Left renal cortex interstitium (tissue), 4 donors: ENCODE measurements at regions not wholly inside any gene's neighbourhood (a gene's known extent, or its start where the extent isn't known, plus 50 kb on each side); places are given as distances from the start of the nearest gene placed in this dataset.

Experiments used
- DNase-seq, 4 donors: peaks; one replicate each; pipeline ENCODE4 v3.0.0-alpha.2; 2013; ENCODE audit warnings: low read depth in 4 of 4, low spot score in 2 of 4, missing footprints in 1 of 4

DNA sequence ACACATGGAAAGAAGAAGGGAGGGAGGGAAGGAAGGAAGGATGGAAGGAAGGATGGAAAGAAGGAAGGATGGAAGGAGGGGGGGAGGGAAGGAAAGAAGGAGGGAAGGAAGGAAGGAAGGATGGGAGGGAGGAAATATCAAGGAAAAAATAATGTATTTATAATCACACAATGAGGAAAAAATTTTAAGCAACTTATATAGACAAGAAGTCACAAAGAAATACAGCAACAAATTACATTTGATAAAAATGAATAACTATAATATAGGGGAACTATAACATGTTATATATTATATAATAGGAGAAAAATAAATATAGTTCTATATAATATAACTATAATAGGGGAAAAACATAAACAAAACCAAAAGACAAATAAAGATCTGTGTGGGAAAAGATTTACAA is 441.8 kb downstream of the LRATD1 start:
- DNase-seq = no peak

DNA sequence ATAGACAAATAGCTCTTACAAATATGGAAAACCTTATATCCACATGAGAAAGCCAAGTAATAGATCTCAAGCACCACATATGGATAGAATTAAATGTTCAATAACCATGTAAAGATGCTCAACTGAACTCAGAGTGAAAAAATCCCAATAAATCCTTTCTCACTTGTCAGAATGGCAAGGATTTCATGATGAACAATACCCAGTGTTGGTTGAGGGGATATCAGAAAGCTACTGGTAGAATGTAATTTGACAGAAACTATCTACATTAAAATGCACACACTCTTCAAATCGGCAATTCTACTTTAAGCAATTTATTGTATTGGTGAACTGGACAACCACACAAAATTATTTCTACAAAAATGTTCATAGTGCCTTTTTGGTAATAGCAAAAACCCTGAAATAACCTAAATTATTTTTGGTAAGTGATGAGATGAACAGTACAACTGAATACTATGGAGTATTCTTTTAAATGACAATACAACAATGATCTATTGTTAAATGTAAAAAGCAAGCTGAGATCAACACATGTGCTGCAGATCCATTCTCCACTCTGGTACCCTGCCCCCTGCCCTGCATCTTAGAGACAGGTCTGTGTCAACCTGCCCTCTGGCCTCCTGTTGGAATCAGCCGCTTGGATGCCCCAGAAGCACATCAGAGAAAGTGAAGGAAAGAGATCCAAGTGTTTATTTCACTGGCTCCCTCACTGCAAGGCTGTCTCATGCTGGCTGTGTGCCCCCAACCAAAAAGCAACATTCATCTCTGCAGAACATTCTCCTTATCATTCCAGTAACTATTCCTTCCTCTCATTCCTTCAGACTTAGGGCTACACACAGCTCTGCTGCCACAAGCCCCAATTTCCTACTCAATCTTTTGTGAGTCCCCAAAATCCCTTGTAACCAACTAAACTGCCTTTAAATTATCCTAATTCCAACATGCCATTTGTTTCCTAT is 442.5 kb downstream of the LRATD1 start:
- no peak for DNase-seq

DNA sequence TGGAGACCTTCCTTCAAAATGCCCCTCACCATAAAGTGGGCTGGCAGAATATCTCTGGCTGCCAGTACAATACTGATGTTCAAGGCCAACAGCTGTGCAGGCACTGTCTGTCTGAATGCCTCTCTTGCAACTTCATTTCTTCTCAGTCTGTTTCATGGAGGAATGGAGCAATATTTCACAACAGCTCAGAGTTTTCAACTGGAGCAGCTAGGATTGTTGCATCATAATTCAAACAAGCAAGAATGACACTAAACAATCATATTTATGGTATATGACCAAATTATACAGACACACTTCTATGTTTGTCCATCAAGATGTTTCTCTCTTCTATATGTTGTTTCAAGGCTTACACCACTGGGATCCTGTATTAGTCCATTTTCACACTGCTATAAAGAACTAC is 444.2 kb downstream of the LRATD1 start:
- no peak for DNase-seq

DNA sequence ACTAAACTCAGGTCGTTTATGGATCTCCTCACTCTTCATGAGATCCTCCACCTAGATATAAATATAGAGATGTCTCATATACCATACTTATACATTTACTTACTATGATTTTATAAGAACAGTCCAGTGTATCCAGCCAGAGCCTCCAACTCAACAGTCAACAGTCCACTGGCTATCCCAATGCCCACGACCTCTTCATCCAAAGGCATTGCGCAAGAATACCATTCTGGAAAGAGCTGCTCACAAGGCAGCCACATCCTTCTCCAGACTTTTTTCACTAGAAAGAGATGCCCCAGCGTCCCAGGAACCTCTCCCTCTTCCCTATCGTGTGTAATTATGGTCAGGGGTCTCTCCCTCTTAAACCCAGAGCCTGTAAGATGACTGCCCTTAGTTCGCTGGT is 448.8 kb downstream of the LRATD1 start:
- no peak for DNase-seq

DNA sequence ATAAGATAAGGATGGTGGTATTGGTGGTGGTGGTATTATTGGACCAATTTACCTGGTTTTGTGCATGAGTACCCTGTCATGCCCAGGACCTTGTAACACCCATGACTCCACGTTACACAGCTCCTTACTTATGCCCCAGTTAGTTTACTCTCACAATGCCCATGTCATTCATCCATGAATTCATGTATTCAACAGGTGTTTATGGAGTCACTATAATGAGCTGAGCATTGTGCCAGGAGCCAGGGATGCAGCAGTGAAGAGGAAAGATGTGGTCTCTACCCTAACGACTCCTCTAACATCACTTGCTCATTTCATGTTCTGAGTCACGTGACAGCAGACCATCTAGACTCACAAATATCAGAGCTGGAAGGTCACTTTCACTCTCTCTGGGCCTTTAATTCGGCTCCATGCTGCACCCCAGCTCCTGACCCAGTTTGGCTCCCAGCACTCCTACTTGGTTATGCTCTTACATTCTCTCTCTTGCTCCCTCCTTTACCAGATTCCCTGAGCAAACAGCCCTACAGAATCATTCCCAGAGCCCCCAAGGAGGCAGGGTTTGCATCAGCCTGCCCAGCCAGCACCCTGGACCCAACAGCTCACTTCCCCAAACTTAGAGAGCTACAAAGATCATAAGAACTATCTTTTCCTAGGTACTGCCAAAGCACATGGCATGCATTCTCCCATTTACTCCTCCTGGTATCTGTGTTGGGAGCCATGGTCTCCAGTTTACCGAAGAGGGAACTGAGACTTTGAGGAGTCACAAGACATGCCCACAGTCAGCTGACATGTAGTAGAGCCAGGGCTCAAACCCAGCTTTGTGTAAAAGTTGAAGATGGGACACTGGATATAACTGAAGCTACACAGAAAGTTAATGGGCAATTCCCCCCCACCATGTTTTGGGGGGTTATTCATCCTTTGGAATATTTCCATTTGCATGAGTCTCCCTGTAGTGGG is 449.9 kb downstream of the LRATD1 start:
- no peak for DNase-seq

DNA sequence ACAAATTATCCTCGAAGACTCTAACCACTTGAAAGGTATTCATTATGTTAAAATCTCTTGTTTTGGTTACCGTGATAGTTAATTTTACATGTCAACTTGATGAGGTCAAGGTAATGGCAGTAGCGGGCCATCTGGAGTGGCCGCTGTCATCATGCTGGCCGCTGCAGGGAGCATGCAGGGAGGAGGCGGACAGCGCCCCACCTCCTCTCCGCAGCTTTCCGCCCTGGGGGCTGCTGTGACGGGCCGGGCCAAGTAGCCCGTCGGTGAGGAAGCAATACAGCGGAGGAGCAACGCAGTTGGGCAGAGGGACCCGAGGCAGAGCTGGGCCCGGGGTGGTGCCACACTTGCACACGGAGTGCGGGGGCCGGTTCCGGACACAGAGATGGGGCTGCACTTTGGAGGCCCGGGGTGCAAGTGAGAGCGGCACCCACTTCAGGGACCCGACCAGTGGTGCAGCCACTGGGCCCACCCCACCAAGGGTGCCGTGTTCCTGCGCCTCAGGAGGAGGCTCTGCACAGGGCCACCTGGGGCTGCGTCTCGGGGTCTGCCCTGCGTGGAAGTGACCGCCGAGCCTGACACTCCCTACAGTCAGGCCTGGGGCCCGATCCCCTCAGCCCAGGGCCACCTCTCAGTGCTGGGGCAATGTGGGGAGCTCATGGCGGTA is 452.4 kb downstream of the LRATD1 start:
- no peak for DNase-seq

DNA sequence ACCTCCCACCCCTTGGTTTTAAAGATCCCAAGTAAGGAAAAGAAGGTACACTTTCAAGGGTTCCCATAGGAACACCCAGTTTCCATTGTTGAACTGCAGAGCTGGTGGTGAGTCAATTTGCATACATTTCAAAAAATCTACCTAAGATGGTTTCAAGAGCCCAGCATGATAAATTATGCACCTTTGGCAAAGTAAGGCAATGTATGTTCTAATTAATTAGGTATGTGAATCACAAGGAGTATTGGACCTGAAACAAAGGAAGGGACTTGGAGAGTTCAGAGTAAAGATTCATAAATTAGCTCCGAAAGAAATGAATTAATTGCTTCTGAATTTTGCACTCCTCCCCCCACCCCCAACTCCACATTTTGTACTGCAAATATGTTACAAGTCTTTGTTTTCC is 459.7 kb downstream of the LRATD1 start:
- no peak for DNase-seq

DNA sequence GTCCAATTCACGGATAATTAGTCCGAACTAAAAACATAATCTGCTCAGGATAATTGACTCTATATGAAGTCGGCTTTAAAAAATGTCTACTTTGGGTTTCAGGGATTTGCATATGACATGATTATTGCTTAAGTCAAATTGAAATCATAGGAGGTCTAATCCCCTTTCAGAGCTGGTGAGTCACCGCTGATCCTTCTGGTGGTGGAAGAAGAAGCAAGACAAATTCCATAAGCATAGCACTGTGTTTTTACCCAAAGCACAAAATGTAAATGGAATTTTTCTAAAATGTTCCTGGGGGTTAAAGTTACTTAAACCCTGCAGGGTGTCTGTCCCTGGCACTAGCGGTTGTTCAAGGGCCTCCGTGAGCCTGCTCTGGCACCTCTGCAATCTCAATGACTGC is 460.2 kb downstream of the LRATD1 start:
- DNase-seq = no peak

DNA sequence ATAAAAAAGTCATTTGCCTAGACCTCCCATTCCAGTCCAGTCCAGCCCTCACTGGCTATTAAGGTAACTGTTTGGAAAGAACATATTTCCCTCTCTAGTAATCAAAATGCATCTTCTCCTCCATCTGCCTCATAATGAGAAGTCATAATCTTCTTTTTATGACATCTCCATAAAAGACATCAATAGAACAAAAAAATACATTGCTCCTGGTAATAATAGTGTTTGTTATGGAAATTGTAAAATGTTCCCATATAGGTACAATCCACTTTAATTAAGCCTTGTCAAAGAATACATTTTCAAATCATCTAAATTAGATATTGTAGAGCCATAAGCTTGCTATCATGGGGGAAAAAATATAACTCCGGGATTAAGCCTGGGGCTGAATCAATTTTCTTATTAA is 461.6 kb downstream of the LRATD1 start:
- DNase-seq = no peak

DNA sequence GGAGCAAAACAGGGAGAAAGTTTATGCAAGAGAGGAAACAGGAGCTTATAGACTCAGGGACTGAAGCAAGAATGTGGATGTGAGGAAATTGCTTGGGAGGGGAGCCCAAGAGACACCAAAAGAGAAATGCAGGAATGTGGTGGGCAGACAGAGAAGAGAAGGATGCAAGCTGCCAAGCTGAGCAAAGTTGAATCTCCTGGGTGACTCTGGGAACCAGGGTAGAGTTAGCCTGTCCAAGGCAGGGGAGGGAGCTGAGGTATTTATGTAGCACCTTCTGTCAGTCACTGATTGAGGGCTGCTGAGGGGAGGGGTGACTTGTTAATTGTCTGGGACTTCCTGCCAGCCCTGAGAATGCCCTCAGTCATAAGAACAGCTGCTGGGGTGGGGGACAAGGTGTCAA is 464.3 kb downstream of the NBAS start:
- DNase-seq = no peak

DNA sequence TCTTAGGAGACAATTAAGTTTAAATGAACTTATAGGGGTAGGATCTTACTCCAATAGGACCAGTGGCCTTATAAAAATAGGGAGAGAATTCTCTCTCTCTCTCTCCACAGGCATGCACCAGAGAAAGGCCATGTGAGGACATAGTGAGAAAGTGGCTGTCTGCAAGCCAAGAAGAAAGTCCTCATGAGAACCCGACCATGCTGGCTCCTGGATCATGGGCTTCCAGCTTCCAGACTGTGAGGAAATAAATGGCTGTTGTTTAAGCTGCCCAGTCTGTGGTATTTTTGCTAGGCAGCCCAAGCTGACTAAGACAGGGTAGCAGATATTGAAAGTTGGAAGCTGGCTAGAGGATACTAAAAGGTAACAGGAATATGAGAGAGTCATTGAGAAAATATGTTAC is 454.0 kb downstream of the NBAS start:
- no peak for DNase-seq

DNA sequence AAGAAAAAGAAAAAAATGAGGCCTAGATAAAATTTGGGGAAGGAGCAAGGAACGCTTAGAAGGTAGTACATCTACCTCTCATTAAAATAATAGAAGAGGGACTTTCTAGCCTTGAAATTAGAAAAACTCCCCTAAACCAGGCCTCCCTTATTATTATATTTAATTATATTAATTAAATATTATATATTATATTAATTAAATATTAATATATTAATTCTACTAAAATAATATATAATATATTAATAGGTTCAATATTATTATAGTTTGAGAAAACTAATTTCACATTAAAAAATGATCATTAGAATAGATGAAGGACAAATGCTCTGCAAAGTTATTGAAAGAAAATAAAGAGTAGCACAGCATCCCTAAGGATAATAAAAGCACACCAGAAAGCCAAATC is 449.4 kb downstream of the NBAS start:
- no peak for DNase-seq

DNA sequence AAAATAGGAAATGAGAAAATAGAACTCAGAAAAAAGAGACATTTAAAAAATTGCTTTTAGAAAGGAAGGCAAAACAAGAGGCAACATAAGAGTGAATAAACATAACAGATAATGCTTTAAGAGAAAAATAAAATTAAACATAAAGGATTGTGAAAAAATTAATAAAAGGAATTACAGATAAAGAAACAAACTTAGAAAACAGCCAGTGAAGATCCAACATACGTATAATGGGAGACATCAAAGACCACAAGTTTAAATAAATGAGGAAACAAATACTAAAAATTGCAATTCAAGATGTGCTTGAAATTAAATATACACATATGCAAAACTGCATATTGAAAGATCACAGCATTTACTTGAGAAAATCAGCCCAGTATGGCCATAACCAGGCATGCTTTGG is 448.9 kb downstream of the NBAS start:
- DNase-seq = no peak

DNA sequence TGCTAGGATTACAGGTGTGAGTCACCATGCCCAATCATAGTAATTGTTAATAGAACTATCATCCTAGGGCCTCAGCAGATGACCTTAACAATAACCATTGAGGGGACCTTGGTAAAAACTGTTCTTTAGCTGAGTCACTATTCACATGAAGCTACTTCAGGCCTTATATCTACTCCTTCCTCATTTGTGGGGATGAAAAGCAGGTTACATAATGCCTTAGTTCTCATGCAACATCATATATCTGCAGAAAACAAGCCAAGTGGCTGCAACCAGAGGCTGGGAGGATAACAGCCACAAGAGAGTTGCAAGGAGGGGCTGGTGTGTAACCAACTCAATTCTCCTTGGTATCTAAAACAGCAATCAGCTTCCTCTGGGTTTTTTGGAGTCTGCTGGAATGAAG is 445.4 kb downstream of the NBAS start:
- no peak for DNase-seq

DNA sequence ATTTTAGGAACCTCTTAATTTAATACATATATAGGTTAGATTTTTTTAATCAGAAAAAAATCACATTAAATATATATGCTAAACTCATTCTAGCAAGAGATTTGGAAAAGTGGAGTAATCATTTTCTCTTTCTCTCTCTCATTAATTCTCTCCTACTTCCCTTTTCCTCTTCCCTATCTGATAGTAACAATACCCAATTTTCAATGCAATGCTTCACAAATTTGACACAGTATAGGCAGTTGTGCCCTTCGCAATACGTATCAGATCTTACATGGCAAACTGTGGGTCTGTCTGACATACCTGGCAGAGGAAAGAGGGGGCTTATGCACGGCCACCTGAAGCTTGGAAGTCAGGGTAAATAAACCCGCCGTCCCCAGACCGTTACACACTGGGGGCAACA is 444.3 kb downstream of the NBAS start:
- DNase-seq = no peak
